Lung (tissue), 11 donors: ENCODE measurements at regions not wholly inside any gene's neighbourhood (a gene's known extent, or its start where the extent isn't known, plus 50 kb on each side); places are given as distances from the start of the nearest gene placed in this dataset.

ENCODE experiments used
- ATAC-seq: fragments of 200-7000 bp; cut with Tn5 transposase; one replicate; pipeline ENCODE4 v1.9.1; 2020; ENCODE audit warnings: moderate number of reproducible peaks; ENCODE audit not compliant: insufficient read depth, low FRiP score
- DNase-seq, 3 donors: peaks; one replicate each; pipeline ENCODE4 v3.0.0-alpha.2; 2013 to 2017
- H3K27ac ChIP-seq, 2 donors: one replicate each; pipeline ENCODE4 v1.5.1; 2013; ENCODE audit warnings: mild to moderate bottlenecking in 2 of 2, moderate library complexity in 2 of 2, control low read depth in 1 of 2, inconsistent platforms in 1 of 2, low read depth in 1 of 2, low read length in 1 of 2
- H3K27me3 ChIP-seq, 3 donors: one replicate each; pipeline ENCODE4 v1.5.1; 2013; ENCODE audit warnings: low read length in 2 of 3; ENCODE audit not compliant: control insufficient read depth in 3 of 3, insufficient read depth in 3 of 3
- H3K36me3 ChIP-seq, 4 donors: one replicate each; pipeline ENCODE4 v1.5.1; 2013; ENCODE audit warnings: low read length in 4 of 4, mild to moderate bottlenecking in 1 of 4, moderate library complexity in 1 of 4; ENCODE audit not compliant: control insufficient read depth in 4 of 4, insufficient read depth in 4 of 4
- H3K4me1 ChIP-seq, 5 donors: one replicate each; pipeline ENCODE4 v1.5.1; 2013; ENCODE audit warnings: low read length in 5 of 5, mild to moderate bottlenecking in 2 of 5, moderate library complexity in 1 of 5; ENCODE audit not compliant: control insufficient read depth in 5 of 5, insufficient read depth in 5 of 5
- H3K4me3 ChIP-seq: one replicate; pipeline ENCODE4 v1.5.1; 2013; ENCODE audit warnings: mild to moderate bottlenecking, control low read depth, moderate library complexity
- H3K9ac ChIP-seq, 2 donors: one replicate each; pipeline ENCODE4 v1.5.1; 2013; ENCODE audit warnings: low read length in 2 of 2, control low read depth in 1 of 2; ENCODE audit not compliant: insufficient read depth in 1 of 2
- H3K9me3 ChIP-seq, 4 donors: one replicate each; pipeline ENCODE4 v1.5.1; 2013; ENCODE audit warnings: low read length in 3 of 4, mild to moderate bottlenecking in 1 of 4, moderate library complexity in 1 of 4; ENCODE audit not compliant: control insufficient read depth in 4 of 4, insufficient read depth in 3 of 4
- WGBS, 2 donors: extraction: QIAGEN DNeasy Blood & Tissue Kit; methylation state at CpG; one replicate each; pipeline ENCODE4 v1.1.7; 2013; 5-methylcytosine and 5-hydroxymethylcytosine counted together
- TF ChIP-seq, protein P1 (sequence below): IDR thresholded peaks from 2 replicates; pipeline ENCODE4 v1.5.1; 2012; ENCODE audit warnings: mild to moderate bottlenecking; ENCODE audit errors: control extremely low read depth, extremely low read depth
- donor health status: control.
- donor health status: control.
- donor health status: Bipolar disorder and iron deficiency.
- donor health status: healthy.
- donor health status: DM: yes; HTN: yes; CAD: no.

DNA sequence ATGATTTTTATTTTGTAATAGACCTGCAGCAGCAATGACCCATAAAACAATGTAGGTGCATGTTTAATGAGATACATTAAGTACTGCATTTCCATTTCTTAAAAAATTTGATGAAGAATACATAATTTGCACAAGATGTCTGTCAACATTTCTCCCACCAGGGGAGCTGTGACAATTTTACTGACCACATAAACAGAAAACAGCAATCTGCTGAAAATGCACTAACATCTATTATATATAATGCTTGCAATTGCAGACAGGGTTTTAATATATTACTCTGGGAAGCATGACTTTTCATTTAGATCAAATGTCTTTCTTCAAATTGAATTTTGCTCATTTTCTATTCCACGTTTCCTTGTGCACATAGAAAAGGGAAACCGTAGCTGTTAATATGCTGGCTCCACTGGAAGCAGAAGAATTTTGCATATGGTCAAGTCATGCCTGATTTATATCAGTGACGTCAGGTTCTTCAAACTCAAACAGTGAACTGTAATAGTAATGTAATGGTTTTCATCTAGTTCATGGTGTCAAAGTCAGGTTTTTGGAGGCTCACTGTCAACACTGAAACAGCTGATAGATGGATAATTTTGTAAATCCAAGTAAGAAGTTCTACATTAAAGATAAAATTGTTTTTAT lies 79.8 kb upstream of the IGF1R start:
- WGBS, 2 donors: 86 to 90% methylated on average over 3 of the region's 3 CpGs
- ATAC-seq: no peak
- H3K27ac ChIP-seq: no peak overlapping the region

DNA sequence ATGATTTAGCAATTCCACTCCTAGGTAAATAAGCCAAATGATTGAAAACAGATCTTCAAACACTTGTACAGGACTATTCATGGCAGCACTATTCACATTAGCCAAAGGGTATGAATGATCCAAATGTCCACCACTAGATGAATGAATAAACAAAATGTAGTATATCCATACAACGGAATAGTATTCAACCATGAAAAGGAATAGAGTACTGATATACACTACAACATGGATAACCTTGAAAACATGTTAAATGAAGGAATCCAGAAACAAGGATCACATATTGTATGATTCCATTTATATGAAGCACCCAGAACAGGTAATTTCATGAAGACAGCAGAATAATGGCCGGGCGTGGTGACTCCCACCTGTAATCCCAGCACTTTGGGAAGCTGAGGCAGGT lies 78.2 kb upstream of the IGF1R start:
- ATAC-seq (no peak), DNase-seq (no peak)
- TF ChIP-seq, protein P1, sequence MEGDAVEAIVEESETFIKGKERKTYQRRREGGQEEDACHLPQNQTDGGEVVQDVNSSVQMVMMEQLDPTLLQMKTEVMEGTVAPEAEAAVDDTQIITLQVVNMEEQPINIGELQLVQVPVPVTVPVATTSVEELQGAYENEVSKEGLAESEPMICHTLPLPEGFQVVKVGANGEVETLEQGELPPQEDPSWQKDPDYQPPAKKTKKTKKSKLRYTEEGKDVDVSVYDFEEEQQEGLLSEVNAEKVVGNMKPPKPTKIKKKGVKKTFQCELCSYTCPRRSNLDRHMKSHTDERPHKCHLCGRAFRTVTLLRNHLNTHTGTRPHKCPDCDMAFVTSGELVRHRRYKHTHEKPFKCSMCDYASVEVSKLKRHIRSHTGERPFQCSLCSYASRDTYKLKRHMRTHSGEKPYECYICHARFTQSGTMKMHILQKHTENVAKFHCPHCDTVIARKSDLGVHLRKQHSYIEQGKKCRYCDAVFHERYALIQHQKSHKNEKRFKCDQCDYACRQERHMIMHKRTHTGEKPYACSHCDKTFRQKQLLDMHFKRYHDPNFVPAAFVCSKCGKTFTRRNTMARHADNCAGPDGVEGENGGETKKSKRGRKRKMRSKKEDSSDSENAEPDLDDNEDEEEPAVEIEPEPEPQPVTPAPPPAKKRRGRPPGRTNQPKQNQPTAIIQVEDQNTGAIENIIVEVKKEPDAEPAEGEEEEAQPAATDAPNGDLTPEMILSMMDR: no peak
- Histone ChIP-seq H3K27me3 (no peaks in the 10 kb centered on the region), H3K4me1 (no peaks in the 10 kb centered on the region), H3K4me3 (no peak overlapping the region), H3K27ac (no peak overlapping the region), H3K9me3 (peaks cover 0 to 2% (median 0%) of the 10 kb centered on the region in 4 donors), H3K9ac (no peak overlapping the region), H3K36me3 (no peaks in the 10 kb centered on the region)
- WGBS, 2 donors: 95 to 100% methylated on average over 3 of the region's 3 CpGs

More for the DNA sequence above, 79.8 kb upstream of the IGF1R start:
- TF ChIP-seq, protein P1: no peak
- Histone ChIP-seq H3K9me3 (peaks cover 0 to 2% (median 0%) of the 10 kb centered on the region in 4 donors), H3K27me3 (no peaks in the 10 kb centered on the region), H3K36me3 (no peaks in the 10 kb centered on the region), H3K4me1 (no peaks in the 10 kb centered on the region), H3K9ac (no peak overlapping the region), H3K4me3 (no peak overlapping the region)
- no peak for DNase-seq

DNA sequence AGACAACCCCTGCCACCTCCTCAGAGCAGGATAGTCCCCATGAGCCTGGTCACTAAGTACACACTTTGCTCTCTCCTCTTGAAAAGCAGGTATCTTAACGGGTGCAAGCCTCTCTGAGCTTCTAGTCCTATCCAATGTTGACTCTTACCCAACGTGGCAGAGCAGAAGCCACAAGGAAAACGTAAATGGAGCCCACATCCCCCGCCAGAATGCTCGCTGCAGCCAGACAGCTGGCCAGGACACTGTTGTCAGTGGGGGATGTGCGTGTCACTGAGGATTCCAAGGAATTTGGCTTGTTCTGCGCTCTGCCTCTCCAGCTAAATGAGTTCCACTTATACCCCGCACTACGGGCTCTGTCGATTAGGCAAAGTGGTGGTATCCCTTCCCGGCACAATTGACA lies 67.8 kb upstream of the IGF1R start:
- no peak overlapping the region for H3K27ac ChIP-seq
- ATAC-seq (no peak), DNase-seq (peak; percentile 72 to 82 (median 76))
- no peaks in the 10 kb centered on the region for H3K36me3 ChIP-seq
- 41 to 55% methylated on average over 11 of the region's 11 CpGs for WGBS, 2 donors
- H3K27me3 ChIP-seq: peaks cover 3 to 32% (median 26%) of the 10 kb centered on the region in 3 donors
- no peak overlapping the region for H3K4me3 ChIP-seq
- H3K4me1 ChIP-seq: peaks cover 0 to 10% (median 0%) of the 10 kb centered on the region in 5 donors
- H3K9me3 ChIP-seq: no peaks in the 10 kb centered on the region
- TF ChIP-seq, protein P1: no peak
- no peak overlapping the region for H3K9ac ChIP-seq

- Histone ChIP-seq H3K4me1 (peaks cover 0 to 10% (median 0%) of the 10 kb centered on the region in 5 donors), H3K27me3 (peaks cover 3 to 33% (median 29%) of the 10 kb centered on the region in 3 donors), H3K9ac (no peak overlapping the region), H3K9me3 (no peaks in the 10 kb centered on the region), H3K4me3 (no peak overlapping the region), H3K27ac (no peak overlapping the region), H3K36me3 (no peaks in the 10 kb centered on the region)
- DNase-seq (no peak), ATAC-seq (no peak)
- TF ChIP-seq, protein P1: no peak
- WGBS, 2 donors: 55 to 69% methylated on average over 5 of the region's 5 CpGs
Observed at GRCh38 chr15:98581715-98582114, 66.6 kb upstream of the IGF1R start.
